HG02852 (cell line): ENCODE measurements at regions not wholly inside any gene's neighbourhood (a gene's known extent, or its start where the extent isn't known, plus 50 kb on each side); places are given as distances from the start of the nearest gene placed in this dataset.

Experiments used
- ATAC-seq: cut with Tn5 transposase; IDR thresholded peaks from one replicate; pipeline ENCODE4 v1.9.1; 2021; ENCODE audit warnings: mild to moderate bottlenecking, moderate library complexity; ENCODE audit not compliant: unreplicated experiment

DNA sequence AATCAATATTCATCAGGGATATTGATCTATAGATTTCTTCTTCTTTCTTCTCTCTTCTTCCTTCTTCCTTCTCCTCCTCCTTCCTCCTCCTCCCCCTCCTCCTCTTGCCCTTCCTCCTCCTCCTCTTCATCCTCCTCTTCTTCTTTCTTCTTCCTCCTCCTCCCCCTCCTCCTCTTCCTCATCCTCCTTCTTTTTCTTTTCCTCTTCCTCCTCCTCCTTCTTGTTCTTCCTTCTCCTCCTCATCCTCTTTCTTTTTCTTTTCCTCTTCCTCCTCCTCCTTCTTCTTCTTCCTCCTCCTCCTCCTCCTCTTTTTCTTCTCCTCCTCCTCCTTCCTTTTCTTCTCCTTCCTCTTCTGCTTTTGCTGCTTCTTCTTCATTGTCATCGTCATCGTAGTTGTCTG lies 52.4 kb upstream of the SERINC1 start:
- ATAC-seq = no peak

DNA sequence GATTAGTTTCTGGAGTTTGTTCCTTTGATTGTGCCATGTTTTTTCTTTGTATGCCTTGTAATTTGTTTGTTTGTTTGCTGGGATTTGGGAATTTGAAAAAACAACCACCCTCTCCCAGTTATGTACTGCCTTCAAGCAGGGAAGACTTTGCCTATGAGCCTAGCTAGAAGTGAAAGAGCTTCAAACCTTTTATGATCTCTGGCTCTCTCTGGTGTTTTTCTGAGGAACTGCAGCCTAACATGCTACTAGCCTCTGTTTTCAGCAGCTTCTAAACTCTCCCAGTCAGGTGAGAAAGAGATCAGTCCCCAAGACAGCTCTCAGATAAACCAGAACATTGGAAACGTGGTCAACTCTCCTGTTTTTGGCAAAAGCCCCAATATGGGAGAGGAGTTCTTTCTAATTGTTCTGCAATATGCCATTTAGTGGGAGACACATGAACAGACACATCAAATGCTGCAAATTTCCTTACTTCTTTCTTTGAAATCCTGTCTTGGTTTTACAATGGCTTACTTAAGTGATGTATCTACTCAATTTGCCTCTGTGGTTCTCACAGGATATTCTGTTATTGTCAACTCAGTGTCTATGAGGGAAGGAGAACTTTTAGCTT lies 58.9 kb upstream of the SERINC1 start:
- ATAC-seq = peak; percentile 95

DNA sequence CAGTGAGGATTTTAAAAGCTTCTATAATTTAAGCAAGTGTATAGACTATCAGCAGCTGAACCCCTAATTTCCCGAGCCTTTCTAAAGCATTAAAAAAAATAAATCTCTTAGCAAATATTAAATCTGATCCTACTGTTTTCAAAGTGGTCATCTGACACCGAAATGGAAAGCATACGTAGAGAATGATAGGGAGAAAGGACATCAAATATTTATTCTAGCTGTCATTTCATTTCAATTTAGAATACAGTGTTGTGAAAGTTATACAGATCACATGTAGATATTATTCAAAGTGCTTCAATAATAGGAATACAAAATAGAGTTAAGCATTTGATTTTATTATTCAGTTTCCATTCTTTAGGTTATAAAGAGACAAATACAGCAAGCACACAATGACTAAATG lies 61.9 kb upstream of the PKIB start:
- no peak for ATAC-seq

DNA sequence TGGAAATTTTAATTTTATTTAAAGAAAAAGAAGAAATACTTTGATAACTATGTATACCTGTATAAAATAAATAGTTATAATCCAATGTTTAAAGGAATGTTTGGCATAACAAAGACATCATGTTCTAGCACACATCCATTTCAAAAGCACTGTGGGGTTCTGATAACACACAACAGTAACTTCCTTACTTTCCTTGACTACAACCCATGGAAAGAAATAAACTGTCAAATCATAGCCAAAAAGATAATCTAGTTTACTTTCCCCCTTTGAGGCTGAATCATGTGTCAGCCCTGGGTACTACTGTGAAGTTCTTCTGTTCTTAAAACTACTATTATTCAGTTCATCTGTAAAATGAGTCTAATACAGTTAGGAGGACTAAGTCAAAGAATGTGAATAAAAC lies 61.4 kb upstream of the PKIB start:
- no peak for ATAC-seq

DNA sequence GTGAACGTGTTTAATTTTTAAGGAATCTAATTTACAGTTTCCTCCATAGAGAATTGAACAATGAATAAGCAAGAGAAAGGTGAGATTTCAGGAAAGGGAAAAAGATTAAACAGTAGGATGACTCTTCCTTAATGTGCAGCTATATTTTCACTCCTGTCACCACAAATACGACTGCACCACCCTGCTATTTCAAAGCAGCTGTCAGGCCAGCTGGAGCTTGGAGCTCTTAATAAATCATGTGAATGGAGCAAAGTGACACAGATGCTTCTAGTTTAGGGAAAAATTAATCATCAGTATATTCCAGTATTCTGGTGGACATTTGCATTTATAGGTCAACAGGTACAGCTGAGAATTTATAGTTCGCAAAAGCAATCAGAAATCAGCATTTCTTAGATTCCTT lies 56.5 kb upstream of the PKIB start:
- ATAC-seq = no peak

DNA sequence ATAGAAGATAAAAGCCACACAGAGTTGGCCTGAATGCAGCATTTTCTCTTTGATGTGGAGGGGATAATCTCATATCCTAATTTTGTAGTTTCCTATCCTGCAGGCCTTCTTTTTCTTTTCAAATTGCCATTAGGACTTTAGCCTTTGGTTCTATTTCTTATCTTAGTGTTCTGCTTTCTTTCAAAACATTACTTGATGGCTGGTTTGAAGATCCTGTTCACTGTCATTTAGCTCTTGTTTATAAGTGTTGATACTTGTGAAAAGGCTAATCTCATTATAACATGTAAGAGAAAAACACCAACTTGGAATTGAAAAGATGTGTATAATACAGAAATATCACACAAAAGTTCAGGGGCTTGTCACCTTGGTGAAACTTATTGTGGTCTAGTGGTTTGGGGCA lies 54.6 kb upstream of the PKIB start:
- ATAC-seq = no peak

DNA sequence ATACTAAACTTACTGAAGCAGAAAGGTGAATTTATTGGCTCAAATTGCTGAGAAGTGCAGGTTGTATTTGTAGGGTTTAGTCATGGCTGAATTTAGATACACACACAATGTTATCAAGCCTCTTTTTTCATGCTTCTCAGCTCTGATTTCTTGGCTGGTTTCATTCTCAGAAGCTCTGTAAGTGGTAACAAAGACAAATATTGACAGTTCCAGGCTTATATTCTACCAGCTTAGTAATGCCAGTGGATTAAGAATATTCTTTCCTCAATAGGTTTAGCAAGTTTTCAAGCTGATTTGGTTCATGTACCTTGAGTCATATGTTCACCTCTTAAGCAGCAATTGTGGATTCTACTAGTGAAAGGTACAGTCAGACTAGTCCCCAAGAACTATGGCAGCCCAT lies 52.1 kb upstream of the PKIB start:
- ATAC-seq = no peak
